ENCODE measurements at regions not wholly inside any gene's neighbourhood (a gene's known extent, or its start where the extent isn't known, plus 50 kb on each side); places are given as distances from the start of the nearest gene placed in this dataset.
A peak's percentile ranks its signal among the peaks of the same experiment; 100 is the strongest.
"Not testable (repeated sequence)": the region's sequence is repeated elsewhere in the genome, so short reads cannot be mapped to it uniquely, and the experiment has no call there.

DNA sequence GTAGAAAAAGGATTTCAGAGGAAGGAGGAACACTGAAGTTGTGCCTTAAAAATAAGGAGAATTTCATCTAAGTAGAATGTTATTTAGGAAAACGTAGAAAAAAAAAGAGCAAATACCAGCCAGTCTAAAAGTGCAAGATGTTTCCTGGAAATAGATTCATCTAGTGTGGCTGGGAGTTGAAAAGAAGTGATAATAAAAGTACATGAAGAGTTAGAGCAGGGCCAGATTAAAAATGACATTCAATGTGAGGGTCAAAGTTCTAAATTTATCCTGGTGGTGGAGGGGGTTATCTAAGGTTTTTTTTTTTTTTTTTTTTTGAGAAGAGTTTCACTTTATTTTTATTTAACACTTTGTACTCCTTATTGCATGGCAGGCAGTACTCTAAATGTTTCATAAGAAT lies 289.3 kb downstream of the MDFIC start:
- Histone ChIP-seq H3K4me1 (ENCODE audit: insufficient read depth) (0 out of 2 replicates have a peak, but pooled peaks cover 4% of the 10 kb centered on the region), H3K27ac (no peak overlapping the region), H3K9me3 (ENCODE audit: low read depth) (no peaks in the 10 kb centered on the region), H3K27me3 (replicated peaks; ENCODE audit: insufficient read depth) (no peaks in the 10 kb centered on the region), H3K36me3 (ENCODE audit: low read depth) (no peaks in the 10 kb centered on the region), H3F3A (ENCODE audit: insufficient read depth) (no peaks in the 10 kb centered on the region), H3K79me2 (ENCODE audit: insufficient read depth) (no peaks in the 10 kb centered on the region), H3K4me3 (no peak overlapping the region), H3K4me2 (ENCODE audit: unreplicated experiment) (no peak overlapping the region), H2AFZ (0 out of 2 replicates have a peak overlapping the region, but pooled peaks have one; percentile 3), H3K9ac (no peak overlapping the region), H3K9me2 (ENCODE audit: insufficient read depth) (no peaks in the 10 kb centered on the region), H4K20me1 (ENCODE audit: insufficient read depth) (no peaks in the 10 kb centered on the region)
- in situ Hi-C loops (cut with MboI) = no loop called here
- no peak for DNase-seq
- TF ChIP-seq EZH2phosphoT487 (IDR thresholded peaks at IDR 0.05; ENCODE audit: insufficient read depth, low read depth) (no peak), EZH2 (IDR thresholded peaks at IDR 0.05; ENCODE audit: insufficient read depth, poor library complexity, severe bottlenecking) (no peak)
- WGBS, 2 experiments (ENCODE audit: low coverage in 1 of 2, low lambda C conversion rate in 2 of 2, missing lambda C conversion rate in 2 of 2) = 50 to 63% methylated on average over 1 of the region's 1 CpG

DNA sequence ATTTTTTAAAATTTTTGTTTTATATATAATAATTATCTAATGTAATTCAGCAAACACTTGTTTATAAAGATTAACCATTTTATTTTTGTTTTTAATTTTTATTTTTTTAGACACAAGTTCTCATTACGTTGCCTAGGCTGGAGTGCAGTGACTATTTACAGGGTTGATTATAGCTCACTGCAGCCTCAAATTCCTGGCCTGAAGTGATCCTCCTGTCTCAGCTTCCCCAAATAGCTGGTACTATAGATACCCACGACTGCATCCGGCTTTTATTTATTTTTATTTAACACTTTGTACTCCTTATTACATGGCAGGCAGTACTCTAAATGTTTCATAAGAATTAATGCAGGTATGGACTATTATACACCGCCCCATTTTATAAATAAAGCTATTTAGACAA lies 288.7 kb downstream of the MDFIC start:
- Histone ChIP-seq H3K9me2 (ENCODE audit: insufficient read depth) (no peaks in the 10 kb centered on the region), H3K4me1 (ENCODE audit: insufficient read depth) (no peaks in the 10 kb centered on the region), H3K36me3 (ENCODE audit: low read depth) (no peaks in the 10 kb centered on the region), H3F3A (ENCODE audit: insufficient read depth) (no peaks in the 10 kb centered on the region), H3K79me2 (ENCODE audit: insufficient read depth) (no peaks in the 10 kb centered on the region), H3K27ac (no peak overlapping the region), H3K27me3 (replicated peaks; ENCODE audit: insufficient read depth) (no peaks in the 10 kb centered on the region), H3K4me2 (ENCODE audit: unreplicated experiment) (no peak overlapping the region), H2AFZ (0 out of 2 replicates have a peak overlapping the region, but pooled peaks have one; percentile 3), H4K20me1 (ENCODE audit: insufficient read depth) (no peaks in the 10 kb centered on the region), H3K9me3 (ENCODE audit: low read depth) (no peaks in the 10 kb centered on the region), H3K9ac (no peak overlapping the region), H3K4me3 (no peak overlapping the region)
- in situ Hi-C loops (cut with MboI) = no loop called here
- TF ChIP-seq EZH2phosphoT487 (IDR thresholded peaks at IDR 0.05; ENCODE audit: insufficient read depth, low read depth) (no peak), EZH2 (IDR thresholded peaks at IDR 0.05; ENCODE audit: insufficient read depth, poor library complexity, severe bottlenecking) (no peak)
- 85 to 86% methylated on average over 4 of the region's 4 CpGs for WGBS, 2 experiments (ENCODE audit: low coverage in 1 of 2, low lambda C conversion rate in 2 of 2, missing lambda C conversion rate in 2 of 2)
- DNase-seq = no peak

DNA sequence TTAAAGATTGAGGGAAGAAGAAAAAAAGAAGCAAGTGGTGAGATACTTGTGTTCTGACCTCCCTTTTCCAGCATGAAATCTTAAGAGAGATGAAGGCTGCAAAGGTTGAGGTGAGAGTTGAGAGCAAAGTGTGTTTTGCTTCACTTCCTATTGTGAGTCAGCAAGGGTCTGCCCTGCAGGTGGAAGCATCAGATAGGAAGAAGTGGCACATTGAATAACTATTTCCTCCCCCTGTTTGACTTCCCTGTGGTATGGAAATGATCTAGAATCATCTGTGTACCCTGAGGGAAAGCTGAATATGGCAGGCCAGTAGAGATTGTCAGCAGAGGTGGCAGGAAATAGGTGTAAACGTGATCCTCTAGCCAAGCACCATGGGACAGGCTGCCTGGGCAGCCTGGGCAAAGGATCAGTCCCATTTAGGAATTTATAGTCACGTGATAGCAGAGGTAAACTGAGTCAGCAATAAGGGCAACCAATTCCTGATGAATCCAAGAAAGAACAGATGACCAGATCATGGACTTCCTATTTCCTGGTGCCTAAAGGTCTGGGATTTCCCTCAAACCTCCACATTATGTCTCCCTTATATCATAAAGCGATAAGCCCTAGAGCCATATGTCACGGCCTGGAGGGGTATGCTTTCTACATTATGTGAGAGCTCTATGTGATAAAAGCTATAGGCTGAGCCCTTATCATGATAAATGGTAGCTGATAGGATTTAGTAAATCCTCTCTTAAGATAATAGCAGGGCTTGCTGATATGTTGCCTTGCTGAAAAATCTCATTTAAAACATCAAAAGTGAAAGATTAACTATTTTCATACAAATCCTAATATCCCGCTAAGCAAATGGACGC lies 287.0 kb downstream of the MDFIC start:
- Histone ChIP-seq H3K9me2 (ENCODE audit: insufficient read depth) (no peaks in the 10 kb centered on the region), H3K9me3 (ENCODE audit: low read depth) (no peaks in the 10 kb centered on the region), H3K4me2 (ENCODE audit: unreplicated experiment) (no peak overlapping the region), H3K9ac (no peak overlapping the region), H4K20me1 (ENCODE audit: insufficient read depth) (no peaks in the 10 kb centered on the region), H3K27me3 (replicated peaks; ENCODE audit: insufficient read depth) (no peaks in the 10 kb centered on the region), H3F3A (ENCODE audit: insufficient read depth) (no peaks in the 10 kb centered on the region), H3K4me1 (ENCODE audit: insufficient read depth) (no peaks in the 10 kb centered on the region), H3K4me3 (no peak overlapping the region), H3K79me2 (ENCODE audit: insufficient read depth) (no peaks in the 10 kb centered on the region), H3K36me3 (ENCODE audit: low read depth) (no peaks in the 10 kb centered on the region), H3K27ac (no peak overlapping the region), H2AFZ (no peak overlapping the region; the same call in 1 of the 2 replicates)
- WGBS, 2 experiments (ENCODE audit: low coverage in 1 of 2, low lambda C conversion rate in 2 of 2, missing lambda C conversion rate in 2 of 2) = 75 to 77% methylated on average over 6 of the region's 6 CpGs
- TF ChIP-seq EZH2 (IDR thresholded peaks at IDR 0.05; ENCODE audit: insufficient read depth, poor library complexity, severe bottlenecking) (no peak), EZH2phosphoT487 (IDR thresholded peaks at IDR 0.05; ENCODE audit: insufficient read depth, low read depth) (no peak)
- no peak for DNase-seq
- in situ Hi-C loops (cut with MboI) = no loop called here

DNA sequence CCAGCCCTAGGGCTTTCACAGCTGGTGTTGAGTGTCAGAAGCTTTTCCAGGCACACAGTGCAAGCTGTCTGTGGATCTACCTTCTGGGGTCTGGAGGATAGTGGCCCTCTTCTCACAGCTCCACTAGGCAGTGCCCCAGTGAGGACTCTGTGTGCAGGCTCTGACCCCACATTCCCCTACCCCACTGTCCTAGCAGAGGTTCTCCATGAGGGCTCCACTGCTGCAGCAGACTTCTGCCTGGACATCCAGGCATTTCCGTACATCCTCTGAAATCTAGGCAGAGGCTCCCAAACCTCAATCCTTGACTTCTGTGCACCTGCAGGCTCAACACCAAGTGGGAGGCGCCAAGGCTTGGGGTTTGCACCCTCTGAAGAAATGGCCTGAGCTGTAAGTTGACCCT lies 284.5 kb downstream of the MDFIC start:
- DNase-seq; in situ Hi-C loops (cut with MboI); H3K36me3 ChIP-seq (ENCODE audit: low read depth); H3K4me1 ChIP-seq (ENCODE audit: insufficient read depth); H3K27ac ChIP-seq; H3K27me3 ChIP-seq (replicated peaks; ENCODE audit: insufficient read depth); H3K9ac ChIP-seq; H3K9me2 ChIP-seq (ENCODE audit: insufficient read depth); H4K20me1 ChIP-seq (ENCODE audit: insufficient read depth); H3K4me2 ChIP-seq (ENCODE audit: unreplicated experiment); H3K9me3 ChIP-seq (ENCODE audit: low read depth); H2AFZ ChIP-seq; H3K4me3 ChIP-seq; H3K79me2 ChIP-seq (ENCODE audit: insufficient read depth); H3F3A ChIP-seq (ENCODE audit: insufficient read depth): not testable (repeated sequence)
- 50 to 59% methylated on average over 2 of the region's 2 CpGs for WGBS, 2 experiments (ENCODE audit: low coverage in 1 of 2, low lambda C conversion rate in 2 of 2, missing lambda C conversion rate in 2 of 2)

Data from GM23248 (cell line).